ENCODE measurements at regions not wholly inside any gene's neighbourhood (a gene's known extent, or its start where the extent isn't known, plus 50 kb on each side); places are given as distances from the start of the nearest gene placed in this dataset.

- H3K9me3 ChIP-seq, result no peaks in the 10 kb centered on the region
- in situ Hi-C loops (cut with MboI; ENCODE audit: low pct_ligation_motif_present in 1 of 4, low pct_unique_long_range_greater_than_20kb in 1 of 4, low sequenced_read_pairs in 3 of 4), result no loop called here
- H3K4me3 ChIP-seq, result no peak overlapping the region
- 85 to 100% methylated on average over 2 of the region's 2 CpGs for WGBS, 2 donors (ENCODE audit: low coverage in 1 of 2)
- intact Hi-C loops (cut with DNase I; ENCODE audit: low total_unique reads), result no loop called here
- DNase-seq, result no peak
- TF ChIP-seq POLR2A (IDR thresholded peaks at IDR 0.05), result no peak
- no peaks in the 10 kb centered on the region for H3K27me3 ChIP-seq
- H3K27ac ChIP-seq, result no peak overlapping the region
- no peaks in the 10 kb centered on the region for H3K4me1 ChIP-seq
- H3K36me3 ChIP-seq, result no peaks in the 10 kb centered on the region
Measured at GRCh38 chr5:8434501-8434900, 565.6 kb downstream of the MTRR start.

- no peak overlapping the region for H3K27ac ChIP-seq
- WGBS, 2 donors (ENCODE audit: low coverage in 1 of 2), result 32 to 50% methylated on average over 1 of the region's 1 CpG
- intact Hi-C loops (cut with DNase I; ENCODE audit: low total_unique reads), result no loop called here
Measured at GRCh38 chr5:8436924-8437323, 568.0 kb downstream of the MTRR start.

DNA sequence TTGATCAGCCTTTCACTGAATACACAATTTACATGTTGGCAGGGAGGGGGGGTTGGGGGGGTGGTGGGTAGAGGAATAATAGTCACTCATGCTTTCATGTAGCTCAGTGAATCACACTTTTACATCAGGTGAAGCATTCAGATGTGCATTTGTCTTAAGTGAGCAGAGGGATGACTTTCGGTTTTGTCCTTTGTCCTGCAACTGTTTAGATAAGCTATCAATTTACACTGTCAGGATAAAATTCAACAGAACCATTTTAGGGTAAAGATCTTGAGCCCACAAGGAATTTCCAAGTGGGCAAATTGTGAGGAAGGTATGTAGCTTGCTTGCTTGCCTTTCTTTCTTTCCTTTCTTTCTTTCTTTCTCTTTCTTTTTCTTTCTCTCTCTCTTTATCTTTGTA, 576.2 kb downstream of the MTRR start:
- no peaks in the 10 kb centered on the region for H3K4me1 ChIP-seq

More at GRCh38 chr5:8436924-8437323, 568.0 kb downstream of the MTRR start:
- no peaks in the 10 kb centered on the region for H3K9me3 ChIP-seq
- H3K4me3 ChIP-seq, result no peak overlapping the region
- in situ Hi-C loops (cut with MboI; ENCODE audit: low pct_ligation_motif_present in 1 of 4, low pct_unique_long_range_greater_than_20kb in 1 of 4, low sequenced_read_pairs in 3 of 4), result no loop called here
- TF ChIP-seq EP300 (IDR thresholded peaks at IDR 0.05; ENCODE audit: low read depth), result no peak
- no peak for TF ChIP-seq POLR2A (IDR thresholded peaks at IDR 0.05)
- TF ChIP-seq POLR2AphosphoS5 (IDR thresholded peaks at IDR 0.05), result no peak
- H3K36me3 ChIP-seq, result no peaks in the 10 kb centered on the region
- H3K27me3 ChIP-seq, result no peaks in the 10 kb centered on the region
- no peak for DNase-seq
- H3K4me1 ChIP-seq, result no peaks in the 10 kb centered on the region

DNA sequence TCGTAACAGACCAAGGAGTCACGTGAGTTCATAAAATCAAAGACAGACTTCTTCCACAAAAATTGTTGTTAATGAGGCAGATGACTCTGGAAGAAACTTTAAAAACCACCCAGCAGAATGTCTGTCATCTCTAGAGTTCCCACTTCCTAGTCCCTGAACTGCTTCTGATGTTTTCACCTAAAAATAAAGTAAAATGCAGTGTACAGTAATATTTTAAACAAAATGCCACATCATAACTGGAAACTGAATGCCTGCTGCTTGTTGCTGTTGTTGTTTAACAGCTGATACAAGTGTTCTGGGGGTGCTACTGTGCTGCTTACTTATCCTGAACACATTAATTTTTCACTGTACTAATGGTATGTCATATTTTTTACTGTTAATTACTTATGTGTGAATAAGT, 577.2 kb downstream of the MTRR start:
- TF ChIP-seq POLR2A (IDR thresholded peaks at IDR 0.05) (no peak), POLR2AphosphoS5 (IDR thresholded peaks at IDR 0.05) (no peak)
- Histone ChIP-seq H3K9me3 (no peaks in the 10 kb centered on the region), H3K27ac (no peak overlapping the region), H3K4me3 (no peak overlapping the region), H3K27me3 (no peaks in the 10 kb centered on the region), H3K4me1 (no peaks in the 10 kb centered on the region), H3K36me3 (no peaks in the 10 kb centered on the region)
- WGBS, 2 donors (ENCODE audit: low coverage in 1 of 2), result 78 to 88% methylated on average over 2 of the region's 2 CpGs
- in situ Hi-C loops (cut with MboI; ENCODE audit: low pct_ligation_motif_present in 1 of 4, low pct_unique_long_range_greater_than_20kb in 1 of 4, low sequenced_read_pairs in 3 of 4), result no loop called here
- intact Hi-C loops (cut with DNase I; ENCODE audit: low total_unique reads), result no loop called here
- DNase-seq, result no peak

More for the DNA sequence above, 576.2 kb downstream of the MTRR start:
- DNase-seq, result no peak
- in situ Hi-C loops (cut with MboI; ENCODE audit: low pct_ligation_motif_present in 1 of 4, low pct_unique_long_range_greater_than_20kb in 1 of 4, low sequenced_read_pairs in 3 of 4), result no loop called here
- Histone ChIP-seq H3K27ac (no peak overlapping the region), H3K36me3 (no peaks in the 10 kb centered on the region), H3K27me3 (no peaks in the 10 kb centered on the region), H3K9me3 (no peaks in the 10 kb centered on the region), H3K4me3 (no peak overlapping the region)
- 32 to 50% methylated on average over 1 of the region's 1 CpG for WGBS, 2 donors (ENCODE audit: low coverage in 1 of 2)
- TF ChIP-seq EP300 (IDR thresholded peaks at IDR 0.05; ENCODE audit: low read depth), result no peak
- no peak for TF ChIP-seq POLR2A (IDR thresholded peaks at IDR 0.05)
- no peak for TF ChIP-seq POLR2AphosphoS5 (IDR thresholded peaks at IDR 0.05)
- no peak for TF ChIP-seq CTCF (IDR thresholded peaks at IDR 0.05)
- intact Hi-C loops (cut with DNase I; ENCODE audit: low total_unique reads), result no loop called here

- Histone ChIP-seq H3K4me1 (peaks cover 0 to 19% (median 7%) of the 10 kb centered on the region in 4 donors), H3K9me3 (no peaks in the 10 kb centered on the region), H3K36me3 (no peaks in the 10 kb centered on the region), H3K27me3 (no peaks in the 10 kb centered on the region), H3K4me3 (peak overlapping the region in 2 of 4 donors; percentile 67 to 78), H3K27ac (peak overlapping the region; percentile 77 to 90 (median 82))
- in situ Hi-C loops (cut with MboI; ENCODE audit: low pct_ligation_motif_present in 1 of 4, low pct_unique_long_range_greater_than_20kb in 1 of 4, low sequenced_read_pairs in 3 of 4), result no loop called here
- intact Hi-C loops (cut with DNase I; ENCODE audit: low total_unique reads), result no loop called here
- TF ChIP-seq CTCF (IDR thresholded peaks at IDR 0.05) (no peak), POLR2A (IDR thresholded peaks at IDR 0.05) (no peak), POLR2AphosphoS5 (IDR thresholded peaks at IDR 0.05) (no peak), EP300 (IDR thresholded peaks at IDR 0.05; ENCODE audit: low read depth) (no peak)
- no peak for DNase-seq
- WGBS, 2 donors (ENCODE audit: low coverage in 1 of 2), result 80 to 83% methylated on average over 5 of the region's 5 CpGs
Measured at GRCh38 chr5:8456846-8457186, 587.9 kb downstream of the MTRR start.

All from transverse colon (tissue), 4 donors.